IMR-90 (cell line): ENCODE measurements at regions not wholly inside any gene's neighbourhood (a gene's known extent, or its start where the extent isn't known, plus 50 kb on each side); places are given as distances from the start of the nearest gene placed in this dataset.

ENCODE experiments used
- ATAC-seq: fragments of 200-7000 bp; cut with Tn5 transposase; 2 replicates; pipeline ENCODE4 v1.9.1; 2020; ENCODE audit warnings: low read depth, mild to moderate bottlenecking, moderate library complexity
- BruUV-seq: library from RNA; stranded (reverse); fragments of 400-500 nt; replicated peaks from 2 replicates; lab custom pipeline; 2021; lab: Mats Ljungman, UMichigan
- CTCF ChIA-PET: fragments of 300-600 bp; formaldehyde crosslinking; extraction: SDS; loops from one replicate; lab custom pipeline; 2021; ENCODE audit warnings: antibody characterized with exemption; lab: Yijun Ruan, JAX
- POLR2A ChIA-PET: fragments of 300-600 bp; sonication (Branson Sonifier 250); formaldehyde crosslinking; loops from one replicate; lab custom pipeline; 2022; ENCODE audit warnings: antibody characterized with exemption; ENCODE audit not compliant: unreplicated experiment; lab: Charles Lee
- DNase-seq: peaks from one replicate; pipeline ENCODE4 v3.0.0; 2013
- H2AFZ ChIP-seq: replicated peaks from 2 replicates; pipeline ENCODE3; 2013; ENCODE audit warnings: low read length, mild to moderate bottlenecking; ENCODE audit not compliant: poor library complexity
- H2AK5ac ChIP-seq: 2 replicates; pipeline ENCODE4 v1.6.1; 2013; ENCODE audit warnings: low read depth, low read length, inconsistent platforms
- H2AK9ac ChIP-seq: replicated peaks from 2 replicates; pipeline ENCODE3; 2013; ENCODE audit warnings: mild to moderate bottlenecking, low read depth, low read length, moderate library complexity; ENCODE audit not compliant: poor library complexity
- H2BK120ac ChIP-seq: 2 replicates; pipeline ENCODE4 v1.6.1; 2013; ENCODE audit warnings: low read depth, low read length, inconsistent platforms
- H2BK15ac ChIP-seq: 3 replicates; pipeline ENCODE4 v1.6.1; 2013; ENCODE audit warnings: low read depth, low read length, inconsistent platforms
- H2BK20ac ChIP-seq: 2 replicates; pipeline ENCODE4 v1.6.1; 2013; ENCODE audit warnings: low read depth, mild to moderate bottlenecking, inconsistent platforms, low read length, moderate library complexity
- H2BK5ac ChIP-seq: 2 replicates; pipeline ENCODE4 v1.6.1; 2013; ENCODE audit warnings: mild to moderate bottlenecking, low read depth, low read length, inconsistent platforms; ENCODE audit not compliant: poor library complexity, severe bottlenecking
- H3K14ac ChIP-seq: replicated peaks from 2 replicates; pipeline ENCODE4 v1.6.1; 2013; ENCODE audit warnings: low read depth, low read length, inconsistent platforms
- H3K18ac ChIP-seq: 2 replicates; pipeline ENCODE4 v1.6.1; 2013; ENCODE audit warnings: low read depth, low read length, control low read depth
- H3K23ac ChIP-seq: 2 replicates; pipeline ENCODE4 v1.6.1; 2013; ENCODE audit warnings: low read depth, low read length, inconsistent platforms
- H3K27ac ChIP-seq: 2 replicates; pipeline ENCODE4 v1.5.1; 2013; ENCODE audit warnings: mild to moderate bottlenecking, control low read depth, low read length; ENCODE audit not compliant: insufficient read depth
- H3K27me3 ChIP-seq: 2 replicates; pipeline ENCODE4 v1.6.1; 2013; ENCODE audit warnings: low read length; ENCODE audit not compliant: control insufficient read depth, insufficient read depth
- H3K36me3 ChIP-seq: 2 replicates; pipeline ENCODE4 v1.6.1; 2013; ENCODE audit warnings: low read length, mixed read lengths; ENCODE audit not compliant: control insufficient read depth, insufficient read depth
- H3K4ac ChIP-seq: 2 replicates; pipeline ENCODE4 v1.6.1; 2013; ENCODE audit warnings: low read depth, low read length, inconsistent platforms
- H3K4me1 ChIP-seq: 2 replicates; pipeline ENCODE4 v1.6.1; 2013; ENCODE audit warnings: low read length, mixed read lengths; ENCODE audit not compliant: control insufficient read depth, insufficient read depth
- H3K4me2 ChIP-seq: 2 replicates; pipeline ENCODE4 v1.6.1; 2013; ENCODE audit warnings: low read depth, mild to moderate bottlenecking, control low read depth, low read length, moderate library complexity
- H3K4me3 ChIP-seq: 2 replicates; pipeline ENCODE4 v1.5.1; 2013; ENCODE audit warnings: low read depth, mild to moderate bottlenecking, control low read depth, low read length, moderate library complexity; ENCODE audit not compliant: insufficient read depth
- H3K56ac ChIP-seq: 2 replicates; pipeline ENCODE4 v1.6.1; 2013; ENCODE audit warnings: low read length, inconsistent platforms; ENCODE audit not compliant: insufficient read depth; ENCODE audit errors: extremely low read depth
- H3K79me1 ChIP-seq, 2 experiments: 2 replicates each; pipeline ENCODE4 v1.6.1; 2013; ENCODE audit warnings: low read length in 2 of 2, inconsistent platforms in 1 of 2, low read depth in 1 of 2
- H3K9ac ChIP-seq: 2 replicates; pipeline ENCODE4 v1.6.1; 2013; ENCODE audit warnings: low read depth, low read length, control low read depth
- H3K9me1 ChIP-seq: 2 replicates; pipeline ENCODE4 v1.6.1; 2013; ENCODE audit warnings: low read length, inconsistent platforms; ENCODE audit not compliant: insufficient read depth
- H3K9me3 ChIP-seq: 2 replicates; pipeline ENCODE4 v1.6.1; 2013; ENCODE audit warnings: low read length; ENCODE audit not compliant: control insufficient read depth, insufficient read depth
- H4K20me1 ChIP-seq: 2 replicates; pipeline ENCODE4 v1.6.1; 2013; ENCODE audit warnings: low read length, inconsistent platforms; ENCODE audit not compliant: insufficient read depth
- H4K5ac ChIP-seq: 2 replicates; pipeline ENCODE4 v1.6.1; 2013; ENCODE audit warnings: mild to moderate bottlenecking, low read depth, low read length, control low read depth
- H4K8ac ChIP-seq, 2 experiments: 2 replicates each; pipeline ENCODE4 v1.6.1; 2013; ENCODE audit warnings: low read depth in 2 of 2, low read length in 2 of 2, control low read depth in 1 of 2, inconsistent platforms in 1 of 2
- H4K91ac ChIP-seq: 2 replicates; pipeline ENCODE4 v1.6.1; 2013; ENCODE audit warnings: low read depth, low read length, inconsistent platforms; ENCODE audit not compliant: insufficient read depth
- POLR2A ChIP-seq: IDR thresholded peaks from 2 replicates; pipeline ENCODE4 v1.6.1; 2012; ENCODE audit warnings: mild to moderate bottlenecking, low read depth, low read length
- RCOR1 ChIP-seq: IDR thresholded peaks from 2 replicates; pipeline ENCODE4 v1.6.1; 2012; ENCODE audit warnings: mild to moderate bottlenecking, low read length, improper control_type of control experiment; ENCODE audit not compliant: insufficient replicate concordance
- SMC3 ChIP-seq: fragments of 150-350 bp; IDR thresholded peaks from 2 replicates; pipeline ENCODE4 v1.6.1; 2016; ENCODE audit warnings: low read depth, mild to moderate bottlenecking, antibody characterized with exemption, low read length, moderate library complexity
- WGBS, 2 experiments: methylation state at CpG; one replicate each; pipeline versions ENCODE4 v1.1.5 to v1.1.7; 2013; ENCODE audit warnings: missing lambda C conversion rate in 2 of 2; ENCODE audit not compliant: insufficient read length in 1 of 2; ENCODE audit errors: extremely low coverage in 2 of 2; 5-methylcytosine and 5-hydroxymethylcytosine counted together
- dilution Hi-C: fragments of 300-500 bp; cut with HindIII; formaldehyde crosslinking; loops from one replicate; pipeline ENCODE4 v1.14.3; 2018; ENCODE audit warnings: low sequenced_read_pairs; ENCODE audit not compliant: unreplicated experiment
- in situ Hi-C: fragments of 300-500 bp; cut with MboI; formaldehyde crosslinking; loops from 3 replicates; pipeline ENCODE4 v1.14.3; 2019; ENCODE audit warnings: low sequenced_read_pairs, inconsistent platforms, mixed read lengths
- intact Hi-C: fragments of 100-400 bp; cut with micrococcal nuclease; formaldehyde crosslinking; loops from 2 replicates; pipeline ENCODE4 v1.10.0; 2022

DNA sequence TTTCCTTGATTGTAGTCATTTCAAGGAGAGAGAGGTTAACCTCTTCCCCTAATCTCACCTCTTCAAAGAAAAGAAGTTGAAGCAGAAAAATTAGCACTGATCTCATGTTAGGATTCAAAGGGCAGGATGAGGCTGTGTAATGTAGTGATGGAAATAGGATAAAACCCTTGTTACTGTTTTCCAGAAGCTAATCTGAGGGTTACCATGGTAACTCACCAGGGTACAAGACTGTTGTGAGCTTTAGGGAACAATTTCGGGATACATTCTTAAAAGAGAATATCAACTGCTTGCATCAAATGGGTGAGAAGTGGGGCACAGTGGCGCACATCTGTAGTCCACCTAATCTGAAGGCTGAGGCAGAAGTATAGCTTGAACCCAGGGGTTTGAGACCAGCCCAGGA is 64.9 kb upstream of the SLC39A10 start:
- no peak overlapping the region for H3K18ac ChIP-seq
- dilution Hi-C loops (no loop called here), in situ Hi-C loops (no loop called here), intact Hi-C loops (no loop called here)
- H3K4me1 ChIP-seq = no peaks in the 10 kb centered on the region
- WGBS, 2 experiments = no CpG with 5 or more reads among the region's 2 CpGs
- H2BK15ac ChIP-seq = no peak overlapping the region
- no peak overlapping the region for H2BK20ac ChIP-seq
- no peak for ATAC-seq
- H3K9me3 ChIP-seq = no peaks in the 10 kb centered on the region
- CTCF ChIA-PET = interaction anchor here (1.1 kb wide), 1 partner anchor 15 kb away, joined by 4 read pairs; no protein-coding TSS in a partner anchor
- no peak overlapping the region for H3K9ac ChIP-seq
- H4K5ac ChIP-seq = no peak overlapping the region
- no peaks in the 10 kb centered on the region for H3K9me1 ChIP-seq
- H3K23ac ChIP-seq = no peak overlapping the region
- no peak overlapping the region for H3K14ac ChIP-seq
- DNase-seq = no peak
- no peak overlapping the region for H2AFZ ChIP-seq
- H3K4me2 ChIP-seq = no peak overlapping the region
- H3K27ac ChIP-seq = no peak overlapping the region
- H3K56ac ChIP-seq = no peak overlapping the region
- no TSS peak for BruUV-seq
- H3K4me3 ChIP-seq = no peak overlapping the region
- H2BK120ac ChIP-seq = no peak overlapping the region
- POLR2A ChIA-PET = no interaction called here
- H4K91ac ChIP-seq = no peak overlapping the region
- no peak overlapping the region for H4K8ac ChIP-seq
- no peaks in the 10 kb centered on the region for H3K27me3 ChIP-seq
- TF ChIP-seq POLR2A (no peak), SMC3 (no peak), RCOR1 (no peak)
- no peak overlapping the region for H2AK5ac ChIP-seq
- H2AK9ac ChIP-seq = no peak overlapping the region
- H3K79me1 ChIP-seq = no peaks in the 10 kb centered on the region
- no peaks in the 10 kb centered on the region for H3K36me3 ChIP-seq
- H2BK5ac ChIP-seq = no peak overlapping the region
- H3K4ac ChIP-seq = no peak overlapping the region
- H4K20me1 ChIP-seq = no peaks in the 10 kb centered on the region
